Thyroid gland (tissue), 4 donors: ENCODE measurements at regions not wholly inside any gene's neighbourhood (a gene's known extent, or its start where the extent isn't known, plus 50 kb on each side); places are given as distances from the start of the nearest gene placed in this dataset.

Experiments
- POLR2A ChIP-seq, 2 donors: fragments of 450-650 bp; IDR thresholded peaks; one replicate each; pipeline ENCODE4 v1.6.1; 2017; ENCODE audit warnings: antibody characterized with exemption in 2 of 2, mild to moderate bottlenecking in 2 of 2, moderate library complexity in 1 of 2
- TF ChIP-seq, protein P1 (sequence below), 6 experiments: fragments of 200-600 bp in 3 of 6; fragments of 450-650 bp in 3 of 6; sonication (generic) in 3 of 6; IDR thresholded peaks; one replicate each; pipeline ENCODE4 v1.5.1; 2016 to 2019; ENCODE audit warnings: antibody characterized with exemption in 6 of 6, mild to moderate bottlenecking in 2 of 6, inconsistent platforms in 1 of 6, moderate library complexity in 1 of 6

DNA sequence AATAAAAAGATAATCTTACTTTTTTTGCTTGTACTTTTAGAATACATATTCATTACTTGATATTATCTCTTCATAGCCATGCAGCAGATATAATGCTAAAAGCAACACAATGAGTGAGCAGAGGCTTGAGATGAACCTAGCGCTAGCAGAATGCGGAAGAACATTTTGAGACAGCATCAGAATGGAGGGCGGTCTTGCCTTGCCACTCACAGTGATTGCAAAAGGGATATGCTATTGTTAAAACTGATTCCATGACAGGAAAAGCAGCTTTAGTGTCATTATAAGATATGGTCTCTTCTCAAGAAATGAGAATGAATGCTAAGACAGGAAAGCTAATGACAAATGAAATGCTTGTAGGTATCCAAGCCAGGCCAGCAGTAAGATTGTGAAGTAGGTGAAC lies 200.0 kb upstream of the GJE1 start:
- TF ChIP-seq, protein P1, sequence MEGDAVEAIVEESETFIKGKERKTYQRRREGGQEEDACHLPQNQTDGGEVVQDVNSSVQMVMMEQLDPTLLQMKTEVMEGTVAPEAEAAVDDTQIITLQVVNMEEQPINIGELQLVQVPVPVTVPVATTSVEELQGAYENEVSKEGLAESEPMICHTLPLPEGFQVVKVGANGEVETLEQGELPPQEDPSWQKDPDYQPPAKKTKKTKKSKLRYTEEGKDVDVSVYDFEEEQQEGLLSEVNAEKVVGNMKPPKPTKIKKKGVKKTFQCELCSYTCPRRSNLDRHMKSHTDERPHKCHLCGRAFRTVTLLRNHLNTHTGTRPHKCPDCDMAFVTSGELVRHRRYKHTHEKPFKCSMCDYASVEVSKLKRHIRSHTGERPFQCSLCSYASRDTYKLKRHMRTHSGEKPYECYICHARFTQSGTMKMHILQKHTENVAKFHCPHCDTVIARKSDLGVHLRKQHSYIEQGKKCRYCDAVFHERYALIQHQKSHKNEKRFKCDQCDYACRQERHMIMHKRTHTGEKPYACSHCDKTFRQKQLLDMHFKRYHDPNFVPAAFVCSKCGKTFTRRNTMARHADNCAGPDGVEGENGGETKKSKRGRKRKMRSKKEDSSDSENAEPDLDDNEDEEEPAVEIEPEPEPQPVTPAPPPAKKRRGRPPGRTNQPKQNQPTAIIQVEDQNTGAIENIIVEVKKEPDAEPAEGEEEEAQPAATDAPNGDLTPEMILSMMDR (IDR thresholded peaks at IDR 0.05) = no peak
- no peak for TF ChIP-seq POLR2A (IDR thresholded peaks at IDR 0.05)
